SIG-M5 treated with dmso at 0.1 percent for 504 hours (cell line): ENCODE measurements at regions not wholly inside any gene's neighbourhood (a gene's known extent, or its start where the extent isn't known, plus 50 kb on each side); places are given as distances from the start of the nearest gene placed in this dataset.
"Not testable (repeated sequence)": the region's sequence is repeated elsewhere in the genome, so short reads cannot be mapped to it uniquely, and the experiment has no call there.

Source experiments
- DNase-seq: peaks from one replicate; lab custom pipeline; 2025; ENCODE audit not compliant: unreplicated experiment; lab: John Stamatoyannopoulos, UW

DNA sequence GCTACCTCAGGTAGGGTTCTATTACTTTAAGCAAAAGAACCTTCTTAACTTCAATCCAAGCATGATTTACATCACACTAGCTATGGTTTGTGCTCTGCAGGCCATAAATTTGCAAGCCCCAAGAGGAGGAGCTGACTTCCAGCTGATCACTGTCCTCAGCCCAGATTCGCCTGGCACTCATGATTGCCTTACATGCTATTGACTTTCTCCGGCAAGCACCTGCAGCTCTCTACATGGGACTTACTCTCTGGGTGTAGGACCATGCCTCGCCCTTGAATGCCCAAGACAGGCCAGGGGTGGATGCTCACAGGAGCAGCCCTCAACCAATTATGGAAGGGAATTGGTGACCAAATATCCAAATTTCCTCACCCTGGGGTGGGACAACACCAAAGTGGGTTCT lies 99.8 kb downstream of the ESM1 start:
- DNase-seq: no peak

DNA sequence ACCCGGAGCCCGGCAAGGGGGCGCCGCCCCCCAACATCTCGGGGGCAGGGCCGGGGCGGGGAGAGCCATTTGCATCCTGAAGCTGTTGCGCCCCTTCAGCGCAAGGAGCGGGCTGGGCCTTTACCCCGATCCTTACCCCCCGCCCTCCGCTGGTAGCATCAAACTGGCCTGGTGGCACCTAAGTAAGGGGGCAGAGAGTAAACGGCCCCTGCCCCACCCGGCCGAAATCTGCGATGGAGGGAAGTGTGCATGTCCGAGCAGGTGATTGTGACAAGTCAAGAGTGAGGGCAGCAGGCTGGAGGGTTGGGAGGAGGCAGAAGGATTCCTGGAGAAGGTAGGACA lies 101.2 kb downstream of the ESM1 start:
- no peak for DNase-seq

DNA sequence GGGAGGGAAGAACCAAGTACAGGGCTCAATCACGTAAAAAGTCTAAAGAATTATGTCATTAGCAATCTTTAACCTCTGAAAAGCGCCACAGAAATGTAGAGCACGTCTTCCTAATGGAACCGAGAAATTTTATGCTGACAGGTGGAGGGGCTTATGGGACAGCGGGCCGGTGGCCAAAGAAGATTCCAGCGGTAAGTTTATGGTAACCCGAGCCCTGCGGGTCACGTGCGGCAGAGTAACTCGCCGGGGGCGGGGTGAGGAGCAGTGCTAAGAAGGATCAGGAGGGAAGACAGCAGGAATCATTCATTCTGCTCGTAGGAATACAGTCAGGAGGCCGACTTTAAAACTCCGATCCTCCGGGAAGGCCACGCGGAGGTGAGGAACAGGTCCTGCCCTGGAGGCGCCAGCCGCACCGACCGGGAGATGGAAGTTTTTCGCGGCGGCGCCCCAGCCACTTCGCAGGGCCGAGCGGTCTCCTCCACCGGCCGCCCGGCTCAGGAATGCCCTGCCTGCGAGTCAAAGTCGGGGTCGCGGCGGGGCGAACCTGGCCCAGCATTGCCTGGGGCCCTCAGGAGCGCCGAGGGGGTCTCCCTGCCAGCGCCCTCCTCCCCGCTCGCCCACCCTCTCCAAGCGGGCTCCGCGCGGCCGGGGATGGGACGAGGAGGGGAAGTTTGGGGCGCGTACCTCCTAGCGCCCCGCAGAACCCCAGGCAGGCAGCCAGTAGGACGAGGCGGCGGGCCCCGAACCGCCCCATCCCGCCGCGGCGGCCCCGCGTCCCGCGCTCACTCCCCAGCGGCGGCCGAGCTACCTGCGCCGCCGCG lies 101.8 kb downstream of the ESM1 start:
- no peak for DNase-seq

DNA sequence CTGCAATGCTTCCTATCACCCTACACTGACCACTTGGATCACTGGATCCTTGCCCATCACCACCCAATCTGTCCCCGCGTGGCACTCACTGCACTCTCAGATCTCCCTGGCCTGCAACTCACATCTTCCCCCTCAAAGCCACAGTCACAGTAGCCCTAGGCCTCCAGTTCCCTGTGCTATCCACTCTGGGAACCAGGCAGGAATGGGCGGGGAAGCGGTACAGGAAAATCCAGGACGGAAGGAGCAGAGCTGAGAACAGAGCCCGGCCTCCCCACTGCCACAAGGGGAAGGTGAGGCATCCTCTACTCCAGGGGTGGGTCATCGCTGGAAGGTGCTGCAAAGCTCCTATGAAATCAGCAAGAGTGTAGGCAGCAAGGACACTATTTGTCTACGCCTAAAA lies 102.6 kb downstream of the ESM1 start:
- no peak for DNase-seq

DNA sequence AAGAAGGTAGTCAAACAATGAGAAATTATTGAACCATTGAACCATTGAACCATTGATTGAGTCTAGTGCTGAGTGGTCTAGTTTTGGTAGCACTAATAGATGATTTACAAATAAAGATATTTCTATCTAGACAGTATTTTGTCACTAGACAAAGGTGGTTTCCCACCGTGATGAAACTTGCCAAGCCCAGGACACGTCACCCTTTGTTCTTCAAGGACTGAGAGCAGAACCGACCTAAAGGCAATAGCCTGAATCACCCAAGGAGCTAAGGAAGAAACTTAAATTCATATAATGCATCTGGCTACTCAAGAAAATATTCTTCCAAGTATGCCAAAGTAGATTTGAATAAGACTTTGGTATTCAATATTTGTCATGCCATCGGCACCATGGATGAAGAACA lies 103.3 kb downstream of the ESM1 start:
- DNase-seq: no peak

DNA sequence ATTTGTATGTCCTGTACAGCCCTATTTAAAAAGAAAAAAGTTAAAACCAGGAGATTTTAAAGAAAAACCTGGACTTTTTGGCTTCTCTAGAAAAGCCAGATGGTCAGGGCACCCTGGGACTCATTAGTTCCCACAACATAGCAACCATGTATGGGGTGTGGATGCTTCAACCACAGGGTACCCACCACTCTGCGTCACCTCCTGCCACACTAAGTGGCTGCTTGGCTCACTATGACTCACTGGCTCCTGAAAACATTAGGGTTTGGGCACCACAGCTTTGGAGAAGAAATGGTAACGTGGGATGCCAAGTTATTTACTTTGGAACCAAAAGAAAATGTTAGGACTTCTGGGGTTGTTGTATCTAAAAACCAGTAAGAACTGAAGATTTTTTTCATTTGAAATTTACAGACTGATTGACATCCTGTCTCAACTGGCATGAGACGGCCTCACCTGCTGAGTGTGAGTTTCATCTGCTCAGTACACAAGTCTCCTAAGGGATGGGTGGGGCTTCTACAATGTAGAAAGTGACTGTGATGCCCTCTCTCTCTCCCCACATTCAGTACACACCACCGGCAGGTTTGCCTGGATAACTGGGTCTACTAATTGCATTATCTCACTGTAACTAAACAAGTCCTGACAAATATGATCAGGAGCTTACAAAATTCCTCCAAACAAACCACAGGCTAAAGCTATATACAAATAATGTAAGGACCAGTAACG lies 103.9 kb downstream of the ESM1 start:
- DNase-seq: no peak

DNA sequence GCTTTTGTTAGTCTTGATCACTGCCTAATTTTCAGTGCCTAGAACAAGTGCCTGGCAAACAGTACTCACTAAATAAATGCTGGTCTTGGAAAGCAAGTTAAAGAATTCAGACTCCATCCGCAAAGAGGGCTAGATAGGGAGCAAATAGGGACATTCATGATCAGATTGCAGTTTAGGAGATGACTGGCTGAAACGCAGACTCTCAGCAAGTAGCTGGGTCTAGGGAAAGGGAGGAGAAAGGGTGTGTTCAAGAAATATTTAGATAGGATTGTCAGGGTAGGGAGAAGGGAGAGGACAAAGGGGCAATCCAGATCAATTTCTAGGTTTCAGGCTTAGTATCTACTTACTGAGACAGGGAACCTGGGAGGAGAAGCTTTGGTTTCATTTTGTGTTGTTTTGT lies 108.4 kb downstream of the ESM1 start:
- DNase-seq: no peak

DNA sequence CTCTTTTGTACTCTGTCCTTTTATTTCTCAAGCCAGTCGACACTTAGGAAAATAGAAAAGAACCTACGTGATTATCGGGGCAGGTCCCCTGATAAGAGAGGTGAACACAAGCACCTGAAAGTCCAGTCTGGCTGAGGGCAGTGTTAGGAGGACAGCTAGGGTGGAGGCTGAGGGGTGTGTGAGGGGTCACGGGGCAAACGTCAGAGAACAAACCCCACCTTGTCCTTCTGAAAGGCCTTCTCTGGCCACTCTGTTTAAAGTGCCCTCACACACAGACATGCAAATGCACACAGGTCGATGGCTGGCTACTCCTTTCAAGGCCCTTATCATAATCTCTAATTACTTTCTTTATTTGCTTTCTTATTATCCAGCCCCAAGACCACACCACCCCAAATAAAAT lies 108.8 kb downstream of the ESM1 start:
- no peak for DNase-seq

DNA sequence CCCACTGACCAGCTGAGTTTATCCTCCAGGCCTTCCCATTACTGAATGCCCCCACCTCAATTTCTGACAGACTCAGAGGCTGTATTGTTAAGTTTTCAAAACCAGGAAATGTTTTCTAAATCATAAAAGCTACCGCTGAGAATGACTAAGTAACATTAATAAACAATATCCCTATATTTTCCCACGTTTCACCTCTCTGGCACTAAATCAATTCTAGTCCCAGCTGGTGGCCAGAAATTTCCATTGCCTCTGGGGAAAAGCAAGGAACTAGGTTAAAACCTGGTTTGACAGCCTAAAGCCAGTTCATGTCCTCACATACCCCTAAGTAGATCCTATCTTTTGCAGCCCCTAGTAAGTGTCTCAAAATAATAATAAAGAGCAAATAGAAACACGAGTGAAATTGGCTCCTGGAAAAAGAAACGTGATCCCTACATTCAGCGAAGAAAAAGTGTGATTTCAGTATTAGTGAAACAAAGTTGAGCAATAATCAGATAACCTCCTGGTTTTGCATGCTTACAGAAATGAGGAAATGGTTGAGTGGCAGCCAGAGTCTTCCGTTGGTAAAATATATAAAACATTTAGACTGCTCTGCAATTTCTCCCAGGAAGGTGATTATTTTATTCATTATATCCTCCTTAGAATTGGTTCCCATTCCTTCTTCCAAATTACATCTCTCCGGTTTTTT lies 110.9 kb downstream of the ESM1 start:
- DNase-seq: peak; percentile 68

DNA sequence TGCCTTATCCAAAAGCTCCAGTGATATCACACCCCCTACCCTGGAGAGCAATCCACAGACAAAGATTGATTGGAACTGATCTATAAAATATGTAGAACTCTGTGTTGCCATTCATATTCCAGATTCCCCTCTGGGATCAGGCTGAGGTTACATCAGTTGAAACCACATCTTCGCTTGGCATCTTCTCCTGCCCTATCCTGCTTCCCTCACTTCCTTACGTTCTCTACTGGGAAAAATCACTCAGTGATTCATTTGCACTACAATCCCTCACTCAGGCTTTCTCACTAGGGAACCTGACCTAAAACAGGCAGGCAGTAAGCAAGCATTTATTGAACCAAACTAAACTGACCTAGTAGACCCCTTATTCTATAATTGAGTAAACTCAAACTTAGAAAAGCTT lies 111.7 kb downstream of the ESM1 start:
- no peak for DNase-seq

DNA sequence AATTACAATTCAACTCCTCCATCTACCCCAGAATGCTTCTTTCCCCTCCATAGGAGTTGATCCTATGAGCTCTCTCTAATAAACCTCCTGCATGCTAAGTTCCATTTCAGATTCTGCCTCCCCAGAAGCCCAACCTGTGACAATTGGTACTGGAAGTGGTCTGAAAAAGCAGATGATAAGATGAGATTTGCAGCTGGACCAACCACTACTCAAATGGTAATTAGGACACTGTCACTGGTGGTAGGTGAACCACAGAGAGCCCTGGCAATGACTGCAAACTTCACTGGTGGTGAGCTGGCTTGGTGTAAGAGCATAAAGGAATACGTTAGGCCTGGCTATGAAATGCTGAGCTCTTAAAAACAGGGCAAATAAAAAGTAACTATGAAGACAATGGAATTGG lies 112.6 kb downstream of the ESM1 start:
- DNase-seq: no peak

DNA sequence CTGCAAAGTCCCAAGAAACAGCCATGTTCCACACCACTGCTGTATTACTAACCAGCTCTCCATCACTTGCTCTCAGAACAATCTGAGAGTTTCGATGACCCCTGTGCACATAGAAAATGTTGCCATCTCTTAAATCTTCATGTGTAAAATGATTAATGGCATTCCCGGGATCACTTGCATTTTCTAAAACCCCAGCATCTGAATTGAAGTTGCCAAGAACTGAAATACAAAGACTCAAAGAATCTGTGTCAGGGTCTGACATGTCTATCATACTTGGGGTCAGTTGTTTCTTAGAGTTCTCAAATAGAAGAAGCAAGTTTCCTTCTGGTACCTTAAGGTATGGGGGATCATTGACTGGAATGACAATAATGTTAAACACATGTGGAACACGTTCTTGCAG lies 115.1 kb downstream of the ESM1 start:
- no peak for DNase-seq

DNA sequence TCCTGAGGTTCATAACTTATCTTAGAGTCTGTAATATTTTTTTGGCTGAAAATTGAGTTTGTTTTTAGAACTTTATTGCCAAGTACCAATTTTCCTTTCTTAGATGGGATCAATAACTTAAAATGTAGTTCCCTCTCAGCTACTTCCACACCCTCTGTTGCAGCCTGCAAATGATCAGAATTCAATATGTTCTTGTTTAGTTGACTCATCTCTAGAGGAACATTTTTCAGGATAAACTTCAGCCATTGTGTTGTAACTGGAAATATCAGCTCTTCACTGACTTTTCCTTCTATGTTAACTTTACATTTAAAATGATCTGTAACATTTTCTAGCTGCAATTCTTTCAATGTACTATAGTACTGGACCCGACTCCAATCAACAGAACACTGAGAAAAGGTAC lies 115.7 kb downstream of the ESM1 start:
- DNase-seq: no peak

DNA sequence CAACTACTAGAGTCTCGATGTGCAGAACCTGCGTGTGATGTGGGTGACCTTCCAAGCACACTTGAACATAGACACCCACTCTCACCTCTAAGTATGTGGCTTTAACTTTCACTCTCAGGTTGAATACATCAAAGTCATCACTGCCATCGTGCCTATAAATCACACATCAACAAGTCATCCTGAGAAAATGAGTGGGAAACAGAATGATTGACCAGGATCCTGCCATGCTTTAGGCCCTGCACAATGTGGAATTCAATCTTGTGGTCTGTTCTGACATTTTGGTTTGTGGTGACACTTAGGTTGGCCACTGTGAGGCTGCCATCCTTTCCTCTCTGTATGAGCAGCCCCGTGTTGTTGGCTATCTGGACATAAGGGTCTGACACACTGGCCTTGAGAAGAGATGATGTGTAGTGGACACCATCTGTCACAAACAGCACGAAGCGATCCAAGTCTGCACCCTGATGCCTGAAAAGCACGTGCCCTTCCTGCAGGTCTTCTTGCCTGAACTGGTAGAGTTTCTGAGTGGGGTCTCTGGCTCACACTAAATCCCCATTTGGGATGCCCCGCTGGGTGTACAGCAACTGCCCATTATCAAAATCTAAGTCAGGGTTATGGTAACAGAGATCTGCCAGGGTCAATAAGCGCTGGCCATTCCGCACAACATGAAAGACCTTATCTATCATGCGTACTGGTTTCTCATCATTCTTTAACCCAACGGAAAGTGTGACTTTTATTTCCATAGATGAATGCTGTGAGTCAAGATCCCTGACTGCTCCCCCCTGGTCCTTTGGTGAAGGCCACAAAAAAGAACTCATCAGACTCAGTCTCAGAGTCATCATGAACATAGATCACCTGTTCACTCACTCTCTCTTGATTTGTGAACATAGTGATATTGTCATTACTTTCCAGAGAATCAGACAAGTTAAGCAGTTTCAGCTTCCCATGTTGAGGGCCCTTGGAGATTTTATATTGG lies 116.6 kb downstream of the ESM1 start:
- no peak for DNase-seq

DNA sequence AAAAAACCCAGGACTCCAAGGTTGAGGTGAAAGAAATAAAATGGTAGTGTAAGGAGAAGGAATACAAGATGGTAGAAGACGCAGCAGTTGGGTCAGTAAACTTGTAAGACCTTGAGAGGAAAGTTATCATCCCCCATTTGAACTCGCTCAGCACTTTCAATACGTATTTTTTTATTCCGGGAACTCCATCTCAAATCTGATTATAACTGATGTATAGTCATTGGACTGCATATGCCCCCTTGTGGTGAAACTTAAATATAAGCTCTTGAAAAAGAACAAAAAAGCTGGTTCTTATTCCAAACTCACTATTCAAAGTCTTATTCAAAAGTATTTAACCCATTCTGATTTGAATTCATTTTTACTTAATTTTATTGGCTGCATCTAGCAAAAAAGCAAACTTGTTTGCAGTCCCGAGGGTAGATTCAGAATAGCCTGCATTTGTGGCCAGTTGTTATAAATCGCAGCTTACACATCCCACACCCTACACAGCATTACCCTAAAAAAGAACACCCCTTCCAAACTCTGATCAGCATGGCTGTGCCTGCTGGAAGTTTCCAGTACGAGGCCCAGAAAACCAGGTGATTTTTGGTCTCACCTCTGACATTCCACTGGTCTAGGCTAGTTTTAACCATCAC lies 118.0 kb downstream of the ESM1 start:
- peak; percentile 74 for DNase-seq

DNA sequence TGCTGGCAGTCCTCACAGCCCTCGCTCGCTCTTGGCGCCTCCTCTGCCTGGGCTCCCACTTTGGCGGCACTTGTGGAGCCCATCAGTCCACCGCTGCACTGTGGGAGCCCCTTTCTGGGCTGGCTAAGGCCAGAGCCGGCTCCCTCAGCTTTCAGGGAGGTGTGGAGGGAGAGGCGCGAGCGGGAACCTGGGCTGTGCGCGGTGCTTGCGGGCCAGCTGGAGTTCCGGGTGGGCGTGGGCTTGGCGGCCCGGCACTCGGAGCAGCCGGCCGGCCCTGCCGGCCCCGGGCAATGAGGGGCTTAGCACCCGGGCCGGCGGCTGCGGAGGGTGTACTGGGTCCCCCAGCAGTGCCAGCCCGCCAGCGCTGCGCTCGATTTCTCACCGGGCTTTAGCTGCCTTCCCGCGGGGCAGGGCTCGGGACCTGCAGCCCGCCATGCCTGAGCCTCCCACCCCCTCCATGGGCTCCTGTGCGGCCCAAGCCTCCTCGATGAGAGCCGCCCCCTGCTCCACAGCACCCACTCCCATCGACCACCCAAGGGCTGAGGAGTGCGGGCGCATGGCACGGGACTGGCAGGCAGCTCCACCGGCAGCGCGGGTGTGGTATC lies 120.4 kb downstream of the ESM1 start:
- DNase-seq: not testable (repeated sequence)

DNA sequence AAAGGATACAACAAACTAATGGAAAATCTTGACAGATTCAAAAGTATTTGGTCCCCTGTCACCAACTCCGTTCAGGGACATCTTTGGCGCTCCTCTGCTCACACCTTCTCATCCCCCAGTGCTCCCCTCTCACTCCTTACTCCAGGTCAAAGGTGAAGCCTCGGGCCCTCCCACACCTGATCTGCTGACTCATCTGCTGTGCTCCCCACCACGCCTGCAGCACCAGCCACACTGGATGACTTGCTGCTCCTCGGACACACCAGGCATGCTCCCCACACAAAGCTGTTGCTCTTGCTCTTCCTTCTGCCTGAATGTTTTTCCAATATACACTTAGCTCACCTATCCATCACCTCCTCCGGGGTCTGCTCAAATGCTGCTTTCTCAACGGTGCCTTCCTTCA lies 123.4 kb downstream of the ESM1 start:
- no peak for DNase-seq

DNA sequence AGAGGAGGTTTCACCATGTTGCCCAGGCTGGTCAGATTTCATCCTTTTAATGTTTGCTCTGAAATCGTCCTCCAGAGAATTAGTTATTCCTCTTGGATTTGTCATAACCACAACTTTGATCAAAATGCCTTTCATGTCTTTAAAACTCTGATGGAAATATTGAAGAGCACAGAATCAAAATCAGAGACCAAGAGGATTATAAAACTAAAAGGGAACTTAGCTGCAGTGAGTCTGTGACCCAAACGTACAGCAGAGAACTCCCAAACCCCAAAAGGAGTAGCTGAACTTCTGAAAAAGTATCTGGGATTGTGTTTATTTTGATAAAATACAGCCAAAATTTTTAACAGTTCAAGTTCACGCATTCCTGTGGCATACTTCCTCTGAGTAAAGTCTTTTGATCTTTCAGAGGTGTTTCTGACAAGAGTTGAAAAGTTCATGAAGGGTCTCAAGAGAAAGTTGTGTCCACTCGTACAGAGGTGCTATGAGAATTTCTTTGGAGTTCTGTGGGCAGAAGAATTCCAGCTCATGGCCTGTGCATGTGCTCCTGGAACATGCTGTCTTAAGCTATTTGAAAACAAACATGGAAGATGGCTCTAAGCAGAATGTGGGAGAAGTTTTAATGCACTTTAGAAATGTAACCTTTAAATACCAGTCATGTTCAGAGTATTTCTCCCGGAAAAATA lies 124.0 kb downstream of the ESM1 start:
- no peak for DNase-seq

DNA sequence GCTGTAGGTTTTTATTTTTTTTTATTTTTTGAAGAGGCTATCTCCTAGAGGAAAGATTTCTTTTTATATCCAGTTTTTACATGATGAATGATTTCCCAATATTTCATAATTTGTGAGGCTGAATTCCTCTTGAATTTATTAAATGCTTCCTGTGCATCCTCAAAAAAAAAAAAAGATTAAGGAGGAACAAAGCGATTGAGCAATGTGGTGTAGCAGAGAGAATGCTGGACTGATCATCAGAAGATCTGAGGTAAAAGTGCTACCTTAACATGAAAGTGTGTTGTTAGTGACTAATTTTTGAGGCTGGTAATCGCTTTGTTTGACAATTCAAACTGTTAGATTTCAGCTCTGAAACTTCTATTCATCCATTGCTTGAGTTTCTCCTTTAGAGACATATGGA lies 125.1 kb downstream of the ESM1 start:
- no peak for DNase-seq

DNA sequence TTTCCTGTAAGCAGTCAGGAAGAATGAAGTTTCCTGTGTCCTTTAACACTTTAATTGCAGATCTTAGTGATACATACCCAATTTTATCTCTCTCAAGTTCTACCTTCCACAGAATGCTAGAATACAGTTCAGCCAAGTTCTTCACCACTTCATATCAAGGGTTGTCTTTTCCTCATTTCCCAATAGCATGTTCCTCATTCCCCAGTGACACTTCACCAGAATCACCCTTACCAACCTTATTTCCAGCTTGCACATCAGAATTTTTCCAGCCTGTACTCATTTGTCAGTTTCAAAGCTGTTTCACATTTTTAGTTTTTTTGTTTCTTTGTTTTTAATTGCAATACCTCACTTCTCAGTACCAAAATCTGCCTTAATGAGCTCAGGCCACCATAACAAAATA lies 126.1 kb downstream of the ESM1 start:
- no peak for DNase-seq
